Stimulated activated CD4-positive, alpha-beta T cell treated with anti-CD3 and anti-CD28 coated beads, Interleukin-15, amount 100 ng/mL, for 24 hours (primary cell): ENCODE measurements at regions not wholly inside any gene's neighbourhood (a gene's known extent, or its start where the extent isn't known, plus 50 kb on each side); places are given as distances from the start of the nearest gene placed in this dataset.

Experiments
- DNase-seq: peaks from one replicate; pipeline ENCODE4 v3.0.0-alpha.2; 2020

GRCh38 chr16:72309001-72309400 is 137.0 kb upstream of the PMFBP1 start:
- no peak for DNase-seq

- DNase-seq = no peak
Observed at GRCh38 chr16:72308396-72308795, 136.4 kb upstream of the PMFBP1 start.

- no peak for DNase-seq
Observed at GRCh38 chr16:72302332-72302731, 130.4 kb upstream of the PMFBP1 start.

GRCh38 chr16:72301523-72302236 is 129.7 kb upstream of the PMFBP1 start:
- DNase-seq = no peak

- no peak for DNase-seq
Observed at GRCh38 chr16:72300892-72301291, 128.9 kb upstream of the PMFBP1 start.

GRCh38 chr16:72299684-72300243 is 127.8 kb upstream of the PMFBP1 start:
- DNase-seq = no peak

- no peak for DNase-seq
Observed at GRCh38 chr16:72298961-72299360, 127.0 kb upstream of the PMFBP1 start.

GRCh38 chr16:72295914-72296313 is 124.0 kb upstream of the PMFBP1 start:
- no peak for DNase-seq

- DNase-seq = no peak
Observed at GRCh38 chr16:72291531-72291981, 119.6 kb upstream of the PMFBP1 start.

GRCh38 chr16:72291121-72291520 is 119.2 kb upstream of the PMFBP1 start:
- no peak for DNase-seq

GRCh38 chr16:72287649-72288048 is 115.7 kb upstream of the PMFBP1 start:
- no peak for DNase-seq

GRCh38 chr16:72286936-72287620 is 115.1 kb upstream of the PMFBP1 start:
- DNase-seq = no peak

GRCh38 chr16:72285728-72286127 is 113.8 kb upstream of the PMFBP1 start:
- no peak for DNase-seq

- DNase-seq = no peak
Observed at GRCh38 chr16:72285324-72285723, 113.4 kb upstream of the PMFBP1 start.

GRCh38 chr16:72284042-72284789 is 112.3 kb upstream of the PMFBP1 start:
- DNase-seq = no peak

GRCh38 chr16:72282362-72282761 is 110.4 kb upstream of the PMFBP1 start:
- no peak for DNase-seq

GRCh38 chr16:72278301-72278700 is 106.3 kb upstream of the PMFBP1 start:
- no peak for DNase-seq

GRCh38 chr16:72277749-72278148 is 105.8 kb upstream of the PMFBP1 start:
- DNase-seq = no peak

GRCh38 chr16:72271699-72272240 is 99.8 kb upstream of the PMFBP1 start:
- no peak for DNase-seq

GRCh38 chr16:72270531-72270930 is 98.6 kb upstream of the PMFBP1 start:
- DNase-seq = no peak

GRCh38 chr16:72266836-72267235 is 94.9 kb upstream of the PMFBP1 start:
- no peak for DNase-seq

GRCh38 chr16:72264771-72265170 is 92.8 kb upstream of the PMFBP1 start:
- no peak for DNase-seq

GRCh38 chr16:72262711-72263110 is 90.8 kb upstream of the PMFBP1 start:
- DNase-seq = no peak
